VCaP (cell line): ENCODE measurements at regions not wholly inside any gene's neighbourhood (a gene's known extent, or its start where the extent isn't known, plus 50 kb on each side); places are given as distances from the start of the nearest gene placed in this dataset.

Experiments used
- H3K27ac ChIP-seq: fragments of 450-650 bp; 2 replicates; pipeline ENCODE4 v1.5.1; 2017
- TF ChIP-seq, protein P1 (sequence below): fragments of 450-650 bp; conservative IDR thresholded peaks from 2 replicates; pipeline ENCODE4 v1.5.1; 2017; ENCODE audit warnings: mild to moderate bottlenecking, moderate library complexity

DNA sequence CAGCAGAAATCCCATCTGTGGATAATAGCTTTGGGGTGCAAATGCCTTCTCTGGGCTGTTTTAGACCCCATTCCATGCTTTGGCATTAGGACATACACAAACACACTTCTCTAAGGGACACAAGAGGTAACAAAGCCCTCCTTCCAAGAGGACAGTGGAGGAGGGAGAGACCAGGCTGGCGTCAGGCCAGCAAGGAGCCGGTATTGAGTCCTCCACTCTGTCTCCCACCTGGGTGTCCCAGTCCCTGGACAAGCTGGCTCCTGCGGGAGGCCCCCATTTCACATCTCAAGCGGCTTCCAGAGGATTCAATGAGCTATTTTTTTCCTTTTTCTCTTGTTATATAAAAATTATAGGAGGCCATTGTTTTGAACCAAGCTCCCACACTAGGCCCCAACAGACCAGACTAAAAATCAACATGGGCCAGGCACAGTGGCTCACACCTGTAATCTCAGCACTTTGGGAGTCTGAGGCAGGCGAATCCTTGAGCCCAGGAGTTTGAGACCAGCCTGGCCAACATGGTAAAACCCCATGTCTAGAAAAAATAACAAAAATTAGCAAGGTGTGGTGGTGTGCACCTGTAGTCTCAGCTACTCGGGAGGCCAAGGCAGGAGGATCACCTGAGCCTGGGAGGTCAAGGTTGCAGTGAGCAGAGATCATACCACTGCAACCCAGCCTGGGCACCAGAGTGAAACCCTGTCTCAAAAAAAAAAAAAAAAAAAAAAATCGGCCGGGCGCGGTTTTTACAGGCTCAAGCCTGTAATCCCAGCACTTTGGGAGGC is 142.9 kb downstream of the TOMM20 start:
- no peak overlapping the region; the same call in 1 of the 2 replicates for H3K27ac ChIP-seq

DNA sequence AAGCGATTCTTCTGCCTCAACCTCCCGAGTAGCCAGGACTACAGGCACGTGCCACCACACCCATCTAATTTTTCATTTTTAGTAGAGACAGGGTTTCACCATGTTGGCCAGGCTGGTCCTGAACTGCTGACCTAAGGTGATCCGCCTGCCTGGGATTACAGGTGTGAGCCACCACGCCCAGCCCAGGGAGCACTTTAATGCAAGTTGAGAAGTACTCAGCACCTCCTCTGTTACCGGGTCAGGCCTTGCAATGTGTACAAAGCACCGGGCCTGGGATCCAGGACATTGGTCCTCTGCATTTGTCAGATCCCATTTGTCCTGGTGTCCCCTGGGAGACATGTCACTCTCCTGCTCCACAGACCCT is 143.6 kb downstream of the TOMM20 start:
- TF ChIP-seq, protein P1, sequence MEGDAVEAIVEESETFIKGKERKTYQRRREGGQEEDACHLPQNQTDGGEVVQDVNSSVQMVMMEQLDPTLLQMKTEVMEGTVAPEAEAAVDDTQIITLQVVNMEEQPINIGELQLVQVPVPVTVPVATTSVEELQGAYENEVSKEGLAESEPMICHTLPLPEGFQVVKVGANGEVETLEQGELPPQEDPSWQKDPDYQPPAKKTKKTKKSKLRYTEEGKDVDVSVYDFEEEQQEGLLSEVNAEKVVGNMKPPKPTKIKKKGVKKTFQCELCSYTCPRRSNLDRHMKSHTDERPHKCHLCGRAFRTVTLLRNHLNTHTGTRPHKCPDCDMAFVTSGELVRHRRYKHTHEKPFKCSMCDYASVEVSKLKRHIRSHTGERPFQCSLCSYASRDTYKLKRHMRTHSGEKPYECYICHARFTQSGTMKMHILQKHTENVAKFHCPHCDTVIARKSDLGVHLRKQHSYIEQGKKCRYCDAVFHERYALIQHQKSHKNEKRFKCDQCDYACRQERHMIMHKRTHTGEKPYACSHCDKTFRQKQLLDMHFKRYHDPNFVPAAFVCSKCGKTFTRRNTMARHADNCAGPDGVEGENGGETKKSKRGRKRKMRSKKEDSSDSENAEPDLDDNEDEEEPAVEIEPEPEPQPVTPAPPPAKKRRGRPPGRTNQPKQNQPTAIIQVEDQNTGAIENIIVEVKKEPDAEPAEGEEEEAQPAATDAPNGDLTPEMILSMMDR, result no peak

More for the DNA sequence above, 142.9 kb downstream of the TOMM20 start:
- TF ChIP-seq, protein P1, result no peak

DNA sequence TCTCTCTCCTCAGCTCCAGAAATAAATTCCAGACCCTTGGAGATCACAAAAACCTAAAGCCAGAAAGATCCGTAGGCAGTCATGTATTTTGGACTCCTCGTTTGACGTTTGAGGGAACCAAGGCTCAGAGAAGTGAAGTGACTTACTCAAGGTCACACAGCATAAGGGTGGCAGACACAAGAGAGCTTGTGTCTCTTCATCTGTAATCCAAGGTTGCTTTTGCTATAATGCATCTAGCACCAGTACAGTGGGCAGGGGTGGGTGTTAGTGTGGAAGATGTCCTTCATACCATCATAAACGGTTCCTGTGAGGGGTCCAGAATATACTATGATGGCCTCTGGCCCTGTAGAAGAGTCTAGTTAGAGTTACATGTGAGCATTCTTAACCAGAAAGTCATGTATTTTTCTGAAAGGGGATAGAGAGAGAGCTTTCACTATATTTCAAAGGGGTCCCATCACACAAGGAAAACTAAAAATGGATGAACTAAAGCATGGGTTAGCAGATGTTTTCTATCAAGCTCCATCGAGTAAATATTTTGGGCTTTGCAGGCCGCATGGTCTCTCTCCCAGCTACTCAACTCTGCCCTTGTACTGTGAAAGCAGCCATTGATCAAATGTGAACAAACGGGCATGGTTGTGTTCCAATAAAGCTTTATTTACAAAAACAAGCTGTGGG is 144.9 kb downstream of the TOMM20 start:
- H3K27ac ChIP-seq, result no peak overlapping the region
- TF ChIP-seq, protein P1, result no peak

More for the DNA sequence above, 143.6 kb downstream of the TOMM20 start:
- H3K27ac ChIP-seq, result no peak overlapping the region; the same call in 1 of the 2 replicates

DNA sequence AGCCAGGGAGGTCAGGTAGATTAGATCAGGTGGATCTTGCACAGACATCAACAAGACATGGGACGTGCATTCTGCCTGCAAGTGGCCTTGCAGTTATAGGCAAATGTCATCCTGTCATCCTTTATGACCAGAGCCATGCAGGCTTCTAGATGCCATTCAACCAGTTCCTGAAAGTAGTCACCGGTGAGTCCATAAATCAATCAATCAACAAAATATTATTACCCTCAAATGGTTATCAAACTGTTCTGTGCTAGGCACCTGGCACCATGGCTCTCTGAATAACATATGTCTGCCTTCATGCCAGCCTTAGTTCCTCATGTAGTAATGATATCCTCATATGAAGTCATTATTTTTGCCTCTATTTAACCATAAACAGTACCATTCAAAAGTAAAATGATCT is 146.9 kb downstream of the TOMM20 start:
- TF ChIP-seq, protein P1, result no peak
- H3K27ac ChIP-seq, result no peak overlapping the region

DNA sequence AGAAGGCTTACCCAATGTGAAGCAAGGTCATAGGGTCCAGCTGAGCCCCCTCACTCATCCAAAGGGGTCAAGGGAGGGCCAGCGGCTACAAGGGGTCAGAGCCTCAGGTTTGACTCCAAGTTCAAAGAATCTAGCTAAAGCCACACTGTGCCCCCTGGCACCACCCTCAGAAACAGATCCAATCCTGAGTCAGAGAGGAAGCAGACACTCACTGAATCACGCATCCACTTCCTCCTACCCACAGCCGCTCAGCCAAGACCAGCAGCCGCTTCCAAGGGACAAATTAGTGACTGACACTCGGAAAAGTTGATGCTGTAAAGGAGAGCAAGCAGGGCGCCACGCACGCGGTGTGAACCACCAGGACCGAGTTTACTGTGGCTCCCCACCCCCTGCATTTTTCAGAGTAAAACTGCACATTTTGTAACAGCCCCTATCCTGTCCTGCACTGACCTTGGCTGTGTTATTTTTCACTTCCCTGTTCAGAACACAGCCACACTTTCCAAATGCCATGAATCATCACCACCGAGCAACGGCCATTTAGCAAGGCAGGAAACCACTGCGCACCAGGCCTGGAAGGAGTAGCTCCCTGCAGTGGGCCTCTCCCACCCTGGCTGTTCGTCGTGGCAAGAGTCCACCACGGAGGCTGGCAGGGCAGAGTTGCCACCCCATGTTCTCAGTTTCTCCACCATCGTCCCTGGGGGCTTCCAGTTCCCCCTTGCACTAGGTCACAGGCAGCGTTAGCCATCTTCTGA is 147.8 kb downstream of the TOMM20 start:
- no peak overlapping the region; the same call in 1 of the 2 replicates for H3K27ac ChIP-seq
- TF ChIP-seq, protein P1, result no peak

DNA sequence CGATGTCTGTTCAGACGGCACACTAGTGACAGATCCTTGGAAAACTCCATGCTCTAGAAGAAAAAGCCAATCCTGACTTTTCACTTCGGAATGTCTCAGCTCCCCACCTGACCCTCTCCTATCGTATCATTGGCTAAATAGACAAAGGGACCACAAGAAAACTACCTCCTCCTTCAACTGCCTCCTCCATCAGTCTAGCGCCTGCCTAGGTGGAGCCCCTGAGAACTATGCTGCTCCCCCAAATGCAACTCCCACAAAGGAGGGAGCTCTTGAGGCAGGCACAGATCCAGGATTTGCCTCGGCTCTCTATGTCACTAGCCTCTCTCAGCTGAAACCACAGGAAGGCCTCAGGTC is 148.4 kb downstream of the TOMM20 start:
- H3K27ac ChIP-seq, result no peak overlapping the region; the same call in 1 of the 2 replicates

More for the DNA sequence above, 148.4 kb downstream of the TOMM20 start:
- TF ChIP-seq, protein P1, result no peak
